22Rv1 (cell line): ENCODE measurements at regions not wholly inside any gene's neighbourhood (a gene's known extent, or its start where the extent isn't known, plus 50 kb on each side); places are given as distances from the start of the nearest gene placed in this dataset.

Experiments
- CTCF ChIP-seq: fragments of 450-650 bp; IDR thresholded peaks from 2 replicates; pipeline ENCODE4 v1.5.1; 2017; ENCODE audit warnings: mild to moderate bottlenecking
- ZFX ChIP-seq: fragments of 450-650 bp; IDR thresholded peaks from 2 replicates; pipeline ENCODE4 v1.6.1; 2017; ENCODE audit warnings: antibody characterized with exemption, borderline replicate concordance

- no peak for TF ChIP-seq CTCF
- TF ChIP-seq ZFX = no peak
These were observed 94.7 kb upstream of the SLC8A1 start for GRCh38 chr2:40546439-40547191.
